KBM-7 (cell line): ENCODE measurements at regions not wholly inside any gene's neighbourhood (a gene's known extent, or its start where the extent isn't known, plus 50 kb on each side); places are given as distances from the start of the nearest gene placed in this dataset.

Source experiments
- DNase-seq: peaks from one replicate; pipeline ENCODE4 v3.0.0-alpha.2; 2015
- in situ Hi-C: fragments of 300-500 bp; cut with MboI; formaldehyde crosslinking; loops from 2 replicates; pipeline ENCODE4 v1.14.3; 2020; ENCODE audit warnings: low sequenced_read_pairs, low pct_unique_long_range_greater_than_20kb, mixed read lengths

DNA sequence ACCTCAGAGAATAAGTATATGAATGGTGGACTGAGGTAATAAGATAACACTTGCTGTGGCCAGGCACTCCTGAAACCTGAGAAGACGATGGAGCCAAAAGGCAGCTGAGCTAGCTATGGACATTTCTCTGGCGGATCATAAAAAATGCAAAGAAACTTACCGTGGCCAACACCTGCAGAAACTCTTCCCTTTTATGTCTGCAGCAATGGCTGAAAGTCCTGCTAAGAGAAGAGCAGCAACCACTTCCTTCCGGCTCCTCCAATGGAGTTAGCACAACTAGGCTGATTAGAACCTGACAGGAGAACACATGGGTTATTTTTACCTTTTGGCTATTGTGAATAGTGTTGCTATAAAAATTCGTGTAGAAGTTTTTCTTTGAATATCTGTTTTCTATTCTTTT is 76.0 kb upstream of the MAGEB16 start:
- no peak for DNase-seq
- in situ Hi-C loops, result no loop called here

DNA sequence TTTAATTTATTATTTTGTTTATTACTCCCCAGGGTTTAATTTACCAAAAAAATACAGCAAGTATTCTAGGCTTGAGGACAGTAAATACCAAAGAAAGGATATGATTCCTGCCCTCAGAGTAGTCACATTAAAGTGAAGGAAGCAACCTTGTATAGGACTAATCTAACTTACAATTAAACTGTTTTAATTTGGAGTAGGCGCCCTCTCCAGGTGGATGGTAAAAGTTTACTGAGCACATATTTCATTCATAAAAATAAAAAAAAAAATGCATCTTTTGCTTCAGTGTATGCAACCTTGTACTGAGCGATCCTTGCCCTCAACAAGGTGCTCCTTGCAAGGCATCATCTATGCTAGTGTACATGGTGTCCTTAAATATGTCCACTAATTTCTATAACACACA is 72.0 kb upstream of the MAGEB16 start:
- in situ Hi-C loops, result no loop called here
- peak; percentile 23 for DNase-seq

DNA sequence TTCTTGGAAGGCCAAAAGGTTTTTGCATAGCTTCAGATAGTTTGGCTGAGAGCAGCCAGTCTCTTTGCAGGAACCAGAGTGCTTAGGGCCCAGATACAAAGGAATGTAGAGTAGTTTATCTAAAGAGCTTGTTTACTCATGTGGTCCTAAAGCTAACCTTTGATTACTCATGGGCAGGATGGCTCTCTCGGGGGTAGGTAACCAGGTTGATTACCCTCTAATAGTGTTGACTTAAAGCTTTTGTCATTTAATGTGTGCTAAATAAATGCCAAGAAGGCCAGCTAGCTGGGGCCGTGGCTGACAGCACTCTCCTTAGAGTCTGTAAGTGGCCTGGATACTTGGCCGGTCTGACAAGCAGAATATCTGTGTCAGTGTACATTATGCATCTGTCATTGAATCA is 69.7 kb upstream of the MAGEB16 start:
- no peak for DNase-seq
- in situ Hi-C loops, result no loop called here

DNA sequence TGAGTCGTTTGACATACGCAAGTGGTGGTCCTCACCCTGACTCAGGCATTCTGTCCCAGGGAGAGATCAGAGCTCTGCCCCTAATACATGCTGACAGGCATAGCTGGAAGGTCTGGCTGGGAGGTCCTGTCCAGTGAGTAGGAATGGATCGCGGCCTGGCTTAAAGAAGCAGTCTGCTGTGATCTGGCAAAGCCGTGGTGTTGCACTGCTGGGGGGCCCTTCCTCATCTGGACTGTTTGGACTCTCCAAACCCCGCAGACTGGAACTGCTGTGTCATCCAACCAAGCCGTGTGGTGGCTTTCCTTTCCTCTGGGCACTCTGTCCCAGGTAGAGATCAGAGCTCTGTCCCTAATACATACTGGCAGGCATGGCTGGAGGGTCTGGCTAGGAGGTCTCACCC is 64.3 kb upstream of the MAGEB16 start:
- in situ Hi-C loops, result no loop called here
- no peak for DNase-seq

DNA sequence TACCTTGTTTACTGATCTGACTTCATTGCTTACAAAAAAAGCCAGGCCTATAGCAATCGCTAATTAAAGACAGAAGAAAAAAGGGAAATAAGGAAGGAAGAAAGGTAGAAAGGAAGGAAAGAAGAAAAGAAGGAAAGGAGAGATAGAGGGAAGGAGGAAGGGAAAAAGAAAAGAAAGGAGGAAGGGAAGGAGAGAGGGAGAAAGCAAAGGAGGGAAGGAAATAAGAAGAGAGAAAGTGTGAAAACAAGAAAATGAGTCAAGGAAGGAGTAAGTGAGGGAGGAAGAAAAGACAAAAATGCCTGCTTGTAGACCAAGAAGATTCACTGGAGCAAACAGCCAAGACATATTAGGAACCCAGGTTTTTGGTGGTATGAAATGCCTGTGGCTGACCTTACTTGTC is 57.0 kb upstream of the MAGEB16 start:
- in situ Hi-C loops, result no loop called here
- no peak for DNase-seq

DNA sequence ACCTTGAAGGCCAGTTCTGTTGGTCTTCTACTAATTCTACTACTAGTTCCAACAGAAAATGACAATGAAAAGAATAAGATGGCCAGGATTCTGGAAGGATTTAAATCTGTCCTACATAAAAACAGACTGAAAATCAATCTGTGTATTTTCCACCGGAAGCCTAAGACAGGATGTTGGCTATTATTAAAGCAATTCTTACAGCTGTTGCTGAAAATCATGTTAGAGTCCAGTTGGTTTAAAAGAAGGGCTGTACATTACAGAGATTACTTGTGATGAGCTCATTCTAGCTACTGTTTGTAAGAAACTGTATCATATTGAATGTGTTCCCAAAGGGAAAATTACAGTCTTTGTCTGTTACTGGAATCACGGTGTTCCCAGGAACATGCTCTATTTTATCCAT is 54.8 kb upstream of the MAGEB16 start:
- in situ Hi-C loops, result no loop called here
- DNase-seq, result no peak
